Left renal pelvis (tissue), 4 donors: ENCODE measurements at regions not wholly inside any gene's neighbourhood (a gene's known extent, or its start where the extent isn't known, plus 50 kb on each side); places are given as distances from the start of the nearest gene placed in this dataset.

Experiments
- DNase-seq, 4 donors: peaks; one replicate each; pipeline ENCODE4 v3.0.0-alpha.2; 2013; ENCODE audit warnings: low read depth in 4 of 4, low spot score in 3 of 4

- DNase-seq = no peak
Measured at GRCh38 chr13:85545771-85546170, 253.4 kb downstream of the SLITRK6 start.

DNA sequence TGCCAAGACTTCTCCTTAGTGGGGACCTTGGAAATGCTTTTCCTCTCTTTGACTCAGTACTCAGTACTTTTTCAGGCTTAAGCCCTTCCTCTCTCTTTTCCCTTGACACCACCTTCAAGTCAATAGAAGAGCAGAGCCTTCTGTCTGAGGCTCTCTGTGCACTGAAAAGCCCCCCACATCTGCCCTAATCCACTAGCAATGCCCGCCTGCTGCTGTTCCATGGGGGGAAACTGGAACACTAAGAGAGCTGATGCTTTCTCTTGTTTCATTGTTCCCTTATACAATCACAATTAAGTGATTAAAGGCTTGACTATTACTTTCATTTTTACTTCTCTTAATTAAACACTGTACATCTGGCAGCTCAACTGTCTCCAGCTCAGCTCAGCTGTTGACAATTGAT, 254.5 kb downstream of the SLITRK6 start:
- DNase-seq = no peak

DNA sequence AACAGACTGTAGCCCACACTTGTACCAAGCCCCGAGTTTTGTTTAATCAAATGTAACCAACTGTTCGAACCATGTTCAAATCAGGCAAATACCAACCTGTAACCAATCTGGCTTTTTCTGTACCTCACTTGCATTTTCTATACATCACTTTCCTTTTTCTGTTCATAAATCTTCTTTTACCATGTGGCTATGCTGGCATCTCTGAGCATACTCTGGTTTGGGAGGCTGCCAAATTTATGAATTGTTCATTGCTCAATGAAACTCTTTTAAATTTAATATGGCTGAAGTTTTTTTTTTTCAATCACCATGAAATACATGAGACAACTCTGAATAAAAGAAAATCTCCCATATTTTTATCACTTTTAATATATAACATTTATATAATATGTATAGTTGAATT, 256.1 kb downstream of the SLITRK6 start:
- no peak for DNase-seq

DNA sequence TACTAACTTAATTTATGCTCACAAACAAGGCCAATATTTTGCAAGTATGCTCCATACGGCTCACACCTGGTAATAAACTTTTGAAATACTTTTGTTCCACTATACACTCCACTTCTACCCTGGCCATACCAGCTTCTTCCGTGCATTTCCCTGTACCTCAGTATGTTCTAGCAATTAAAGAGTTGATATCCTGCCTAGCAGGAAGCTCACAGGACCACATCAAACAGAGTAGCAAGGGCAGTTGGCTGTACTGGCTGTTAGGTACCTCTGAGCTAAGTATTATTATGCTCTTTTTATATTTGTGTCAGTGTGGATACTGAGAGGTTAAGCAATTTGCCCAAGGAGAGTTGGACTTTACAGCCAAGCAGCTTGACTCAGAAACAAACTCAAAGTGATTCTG, 257.7 kb downstream of the SLITRK6 start:
- DNase-seq = no peak

DNA sequence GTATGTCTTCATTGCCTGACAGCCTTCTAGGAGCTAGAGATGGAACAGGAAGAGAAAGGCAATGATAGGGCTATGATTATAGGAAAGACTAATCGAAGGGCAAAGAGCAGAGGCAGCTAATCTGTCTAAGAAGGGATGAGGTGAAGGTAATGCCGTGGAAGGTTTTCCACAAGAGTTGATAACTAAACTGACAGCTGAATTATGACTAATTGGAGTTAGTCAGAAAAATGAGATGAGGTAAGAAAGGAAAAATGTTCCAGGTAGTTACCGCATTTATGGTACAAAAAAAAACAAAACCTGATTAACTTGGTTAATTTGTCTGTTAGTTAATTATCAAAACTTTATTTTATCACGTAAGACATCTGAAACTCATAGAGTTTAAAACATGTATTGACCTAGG, 260.3 kb downstream of the SLITRK6 start:
- DNase-seq = no peak

DNA sequence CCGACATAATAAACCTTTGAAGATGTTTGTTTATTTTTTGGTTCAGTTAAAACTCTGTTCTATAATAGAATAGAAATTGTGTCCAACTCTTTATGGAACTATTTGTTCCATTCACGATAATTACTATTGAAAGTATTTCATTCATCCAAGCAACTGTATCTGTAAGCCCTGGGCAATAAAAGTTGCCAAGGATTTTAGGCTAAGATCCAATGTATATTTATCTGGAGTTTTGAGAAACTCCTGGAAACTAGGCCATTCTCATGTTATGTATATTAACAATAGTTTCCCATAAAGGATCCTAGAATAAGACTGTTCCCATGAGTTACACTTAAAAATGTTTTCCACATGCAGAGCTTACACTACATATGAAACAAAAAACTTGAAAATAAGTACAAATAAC, 261.6 kb downstream of the SLITRK6 start:
- DNase-seq = no peak

DNA sequence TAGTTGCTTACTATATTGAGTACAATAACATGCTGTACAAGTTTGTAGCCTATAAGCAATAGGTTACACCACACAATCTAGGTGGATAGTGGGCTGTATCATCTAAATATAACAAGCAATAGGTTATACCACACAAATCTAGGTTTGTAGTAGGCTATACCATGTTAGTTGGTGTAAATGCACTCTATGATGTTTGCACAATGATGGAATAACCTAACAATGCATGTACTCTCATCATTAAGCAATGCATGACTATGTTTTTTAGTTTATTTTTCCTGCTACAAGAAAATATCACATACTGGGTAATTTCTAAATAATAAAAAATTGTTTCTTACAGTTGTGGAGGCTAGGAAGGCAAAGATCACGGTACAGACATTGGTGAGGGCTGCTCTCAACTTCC, 262.5 kb downstream of the SLITRK6 start:
- DNase-seq = no peak

DNA sequence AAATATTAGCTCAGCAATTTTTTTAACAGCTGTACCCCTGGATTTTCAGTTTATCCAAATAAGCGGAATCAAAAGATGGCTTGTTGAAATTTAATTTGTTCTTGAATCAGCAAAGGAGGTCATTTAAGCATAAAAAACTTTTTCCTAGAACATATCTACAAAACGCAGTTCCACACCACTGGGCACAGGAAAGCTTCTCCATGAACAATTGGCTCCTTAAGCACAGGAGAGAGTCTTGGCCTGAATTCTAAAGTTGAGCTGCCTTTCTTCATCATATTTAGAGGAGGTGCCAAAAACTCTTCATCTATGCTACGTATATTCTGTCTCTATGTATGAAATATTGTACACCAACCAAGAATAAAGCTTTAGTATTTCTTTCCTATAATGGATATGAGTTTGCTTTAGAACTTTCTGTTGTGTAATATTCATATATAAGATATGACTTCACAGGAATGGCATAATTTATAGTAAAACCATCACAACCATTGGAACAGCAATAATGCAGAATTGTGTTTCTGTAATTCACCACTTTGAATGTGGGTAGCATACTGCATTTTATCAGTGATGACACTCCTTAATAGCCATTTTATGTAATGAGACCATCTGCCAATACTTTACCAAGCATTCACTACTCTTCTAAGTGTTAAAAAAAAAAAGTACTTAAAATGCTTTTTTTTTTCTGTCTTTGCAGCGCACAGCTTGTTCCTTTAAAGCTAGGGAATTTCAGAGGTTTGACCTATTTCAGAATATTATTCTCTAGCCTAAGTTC, 263.7 kb downstream of the SLITRK6 start:
- no peak for DNase-seq

GRCh38 chr13:85533911-85534310, 265.3 kb downstream of the SLITRK6 start:
- no peak for DNase-seq

GRCh38 chr13:85529218-85529594, 270.0 kb downstream of the SLITRK6 start:
- no peak for DNase-seq

DNA sequence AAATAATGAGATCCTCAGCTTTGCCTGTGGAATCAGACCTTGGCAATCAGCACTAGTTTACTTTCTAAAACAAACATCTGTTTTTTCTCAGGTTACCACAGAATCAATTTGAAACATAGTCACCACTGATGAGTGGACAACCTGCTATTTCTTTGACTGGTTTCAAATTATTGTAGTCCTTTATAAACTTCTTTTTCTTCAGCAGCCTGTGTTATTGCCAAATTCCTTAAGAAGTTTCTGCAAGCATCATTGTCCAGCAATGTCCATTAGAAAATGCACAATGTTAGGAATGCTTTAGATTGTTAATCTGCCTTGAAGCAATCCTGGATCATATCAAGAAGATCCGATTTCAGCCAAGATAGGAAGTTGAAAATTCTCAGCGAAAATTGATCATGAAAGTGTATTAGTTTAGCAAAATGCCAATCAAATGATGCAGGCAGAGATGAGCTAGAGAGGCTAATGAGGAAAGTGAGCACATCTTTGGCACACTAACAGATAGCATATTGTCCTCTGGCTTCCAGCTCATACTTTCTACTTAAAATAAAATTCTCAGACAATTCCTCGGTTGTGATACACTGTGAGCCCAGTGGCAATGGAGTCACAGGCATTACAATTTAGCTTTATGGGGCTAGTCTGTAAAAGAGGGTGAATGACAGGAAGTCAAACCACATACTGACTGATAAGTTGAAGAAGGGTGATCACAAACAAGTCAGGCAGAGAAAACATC, 270.6 kb downstream of the SLITRK6 start:
- DNase-seq = no peak

GRCh38 chr13:85527316-85527715, 271.9 kb downstream of the SLITRK6 start:
- no peak for DNase-seq

DNA sequence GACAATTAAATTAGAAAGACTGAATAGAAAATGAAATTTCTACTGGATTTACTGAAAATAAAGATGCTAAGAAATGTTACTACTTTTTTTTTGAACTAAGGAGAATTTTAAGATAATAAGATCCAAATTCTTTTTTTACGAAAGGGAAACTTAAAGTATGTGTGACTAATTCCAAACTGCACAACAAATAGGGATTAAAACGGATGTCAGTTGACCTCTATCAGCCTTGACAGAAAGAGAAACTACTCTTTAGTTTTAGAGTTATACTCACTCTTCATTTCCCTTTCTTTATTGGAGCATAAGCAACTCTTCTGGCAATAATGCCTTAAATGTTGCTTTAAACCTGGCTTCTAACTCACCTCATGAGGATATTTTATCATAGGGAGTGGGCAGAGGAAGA, 273.8 kb downstream of the SLITRK6 start:
- no peak for DNase-seq

DNA sequence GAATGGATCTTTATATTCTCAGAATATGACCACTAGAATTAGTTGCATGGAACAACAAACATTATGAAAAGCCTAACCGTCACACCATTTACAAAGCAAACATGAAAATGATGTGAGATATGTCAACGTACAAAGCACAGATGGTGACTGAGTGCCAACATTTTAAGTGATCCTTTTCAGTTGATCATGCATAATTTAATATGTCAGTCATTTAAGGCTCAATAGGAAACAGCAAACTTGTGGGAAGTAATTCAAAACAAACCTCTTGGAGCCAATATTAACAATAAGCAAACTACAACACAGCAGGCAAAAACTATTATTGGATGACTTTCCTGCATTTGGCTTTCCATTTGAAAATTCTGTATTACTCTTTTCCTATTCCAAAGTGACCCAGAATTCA, 277.6 kb downstream of the SLITRK6 start:
- DNase-seq = no peak

GRCh38 chr13:85520445-85520844, 278.8 kb downstream of the SLITRK6 start:
- no peak for DNase-seq

DNA sequence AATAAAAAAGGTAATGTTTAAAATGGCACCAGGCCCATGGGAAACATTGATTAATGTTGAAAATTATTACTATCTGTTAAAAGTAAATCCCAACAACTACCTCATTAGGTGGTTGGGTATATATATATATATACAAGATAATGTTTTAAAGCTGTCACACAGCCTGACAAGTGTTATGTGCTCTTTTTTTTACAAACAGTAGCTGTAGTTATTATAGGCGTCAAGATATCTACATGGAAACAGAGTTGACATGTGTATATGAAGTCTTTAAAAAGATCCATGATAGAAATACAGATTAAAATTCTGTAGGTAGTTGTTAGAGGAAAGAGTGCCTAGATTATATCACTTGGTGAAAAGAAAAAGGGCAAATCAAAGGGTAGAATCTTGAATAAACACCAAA, 279.9 kb downstream of the SLITRK6 start:
- DNase-seq = no peak

DNA sequence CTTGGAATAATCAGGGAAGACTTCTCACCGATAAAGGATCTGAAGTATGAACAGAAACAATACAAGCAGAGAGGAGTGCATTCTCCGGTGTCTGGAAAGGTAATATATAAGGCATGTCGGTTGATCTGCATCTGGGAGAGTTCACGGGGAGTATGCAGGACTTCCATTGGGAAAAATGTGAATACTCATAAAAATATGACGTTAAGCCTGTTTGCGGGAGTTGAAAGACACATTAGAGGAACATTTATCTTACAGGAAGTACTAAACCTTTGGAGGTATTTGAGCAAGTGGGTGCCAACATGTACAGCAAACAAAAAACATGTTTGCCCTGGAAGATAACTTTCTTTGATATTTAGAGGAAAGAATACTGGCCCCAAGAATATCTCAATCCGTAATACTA, 286.8 kb downstream of the SLITRK6 start:
- no peak for DNase-seq

GRCh38 chr13:85509512-85509911, 289.7 kb downstream of the SLITRK6 start:
- DNase-seq = no peak

- no peak for DNase-seq
Measured at GRCh38 chr13:85508683-85509329, 290.4 kb downstream of the SLITRK6 start.

DNA sequence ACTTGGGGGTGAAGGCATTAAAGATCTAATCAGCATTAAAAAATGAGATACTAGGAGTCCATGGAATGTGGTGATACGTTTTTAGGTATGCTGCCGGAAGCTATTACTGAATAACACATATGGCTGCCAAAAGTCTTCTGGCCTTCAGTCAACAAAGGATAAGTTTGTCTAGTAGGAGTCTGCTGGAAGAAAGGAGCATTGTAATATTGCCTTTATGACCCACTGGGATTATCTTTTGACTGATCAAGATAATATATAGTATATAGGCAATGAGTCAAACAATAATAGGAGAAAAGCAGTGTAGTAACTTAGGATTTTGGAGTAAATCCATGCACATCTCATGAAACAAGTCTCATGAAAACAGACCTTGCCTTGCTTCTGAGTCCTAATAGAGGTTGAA, 295.4 kb downstream of the SLITRK6 start:
- DNase-seq = no peak

- DNase-seq = no peak
Measured at GRCh38 chr13:85501616-85502015, 297.6 kb downstream of the SLITRK6 start.

- no peak for DNase-seq
Measured at GRCh38 chr13:85500696-85501256, 298.4 kb downstream of the SLITRK6 start.
